ENCODE measurements at regions not wholly inside any gene's neighbourhood (a gene's known extent, or its start where the extent isn't known, plus 50 kb on each side); places are given as distances from the start of the nearest gene placed in this dataset.

DNA sequence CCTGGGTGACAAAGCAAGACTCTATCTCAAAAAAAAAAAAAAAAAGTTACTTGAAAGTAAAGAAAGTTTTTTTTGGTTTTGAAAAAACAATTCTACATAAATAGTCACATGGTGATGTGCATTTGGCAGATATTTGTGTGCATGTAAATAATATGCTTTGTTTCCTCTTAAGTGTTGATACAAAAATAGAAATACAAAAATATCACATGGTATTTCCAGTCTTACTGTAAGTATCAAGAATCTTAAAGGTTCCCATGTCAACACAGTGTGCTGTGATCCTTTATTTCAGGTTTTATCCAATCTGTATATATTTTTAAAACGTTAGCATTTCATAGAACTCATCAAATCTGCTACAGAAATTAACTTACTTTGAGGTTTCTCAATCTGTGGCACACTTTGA lies 521.9 kb downstream of the TLE4 start:
- H3K9me2 ChIP-seq (replicated peaks; ENCODE audit: low read depth, low read length) = no peaks in the 10 kb centered on the region
- H3F3A ChIP-seq (ENCODE audit: low read depth) = no peaks in the 10 kb centered on the region
- H3K9me3 ChIP-seq (ENCODE audit: insufficient read depth, low read depth, low read length) = no peaks in the 10 kb centered on the region
- H3K4me3 ChIP-seq (ENCODE audit: low read length, poor library complexity, severe bottlenecking) = no peak overlapping the region
- TF ChIP-seq EZH2phosphoT487 (IDR thresholded peaks at IDR 0.05; ENCODE audit: borderline replicate concordance) = no peak
- TF ChIP-seq, protein P1, sequence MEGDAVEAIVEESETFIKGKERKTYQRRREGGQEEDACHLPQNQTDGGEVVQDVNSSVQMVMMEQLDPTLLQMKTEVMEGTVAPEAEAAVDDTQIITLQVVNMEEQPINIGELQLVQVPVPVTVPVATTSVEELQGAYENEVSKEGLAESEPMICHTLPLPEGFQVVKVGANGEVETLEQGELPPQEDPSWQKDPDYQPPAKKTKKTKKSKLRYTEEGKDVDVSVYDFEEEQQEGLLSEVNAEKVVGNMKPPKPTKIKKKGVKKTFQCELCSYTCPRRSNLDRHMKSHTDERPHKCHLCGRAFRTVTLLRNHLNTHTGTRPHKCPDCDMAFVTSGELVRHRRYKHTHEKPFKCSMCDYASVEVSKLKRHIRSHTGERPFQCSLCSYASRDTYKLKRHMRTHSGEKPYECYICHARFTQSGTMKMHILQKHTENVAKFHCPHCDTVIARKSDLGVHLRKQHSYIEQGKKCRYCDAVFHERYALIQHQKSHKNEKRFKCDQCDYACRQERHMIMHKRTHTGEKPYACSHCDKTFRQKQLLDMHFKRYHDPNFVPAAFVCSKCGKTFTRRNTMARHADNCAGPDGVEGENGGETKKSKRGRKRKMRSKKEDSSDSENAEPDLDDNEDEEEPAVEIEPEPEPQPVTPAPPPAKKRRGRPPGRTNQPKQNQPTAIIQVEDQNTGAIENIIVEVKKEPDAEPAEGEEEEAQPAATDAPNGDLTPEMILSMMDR (conservative IDR thresholded peaks at IDR 0.05; ENCODE audit: low read length) = no peak
- no peak overlapping the region for H3K4me2 ChIP-seq (ENCODE audit: low read depth, low read length, poor library complexity, severe bottlenecking)
- no peaks in the 10 kb centered on the region for H4K20me1 ChIP-seq (ENCODE audit: insufficient read depth, low read length, poor library complexity, severe bottlenecking)
- H3K36me3 ChIP-seq (ENCODE audit: insufficient read depth, low read length) = no peaks in the 10 kb centered on the region
- H2AFZ ChIP-seq (ENCODE audit: low read length) = no peak overlapping the region
- H3K27me3 ChIP-seq (ENCODE audit: insufficient read depth, low read length, poor library complexity, severe bottlenecking) = no peaks in the 10 kb centered on the region
- no peaks in the 10 kb centered on the region for H3K4me1 ChIP-seq (ENCODE audit: insufficient read depth, low read length, poor library complexity, severe bottlenecking)
- H3K9ac ChIP-seq (ENCODE audit: low read depth, low read length, poor library complexity, severe bottlenecking) = no peak overlapping the region
- H3K79me2 ChIP-seq (ENCODE audit: insufficient read depth, low read length) = no peaks in the 10 kb centered on the region

DNA sequence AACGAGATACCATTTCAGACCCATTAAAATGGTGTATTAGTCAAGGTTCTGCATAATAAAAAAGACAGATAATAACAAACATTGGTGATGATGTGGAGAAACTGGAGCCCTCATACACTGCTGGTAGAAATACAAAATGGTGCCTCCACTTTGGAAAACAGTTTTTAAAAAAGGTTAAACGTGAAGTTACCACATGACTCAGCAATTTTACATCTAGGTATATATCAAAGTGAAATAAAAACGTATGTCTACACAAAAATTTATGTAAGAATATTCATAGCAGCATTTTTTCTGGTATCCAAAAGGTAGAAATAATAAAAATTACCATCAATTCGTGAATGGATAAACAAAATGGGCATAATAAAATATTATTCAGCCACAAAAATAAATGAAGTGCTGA lies 519.8 kb downstream of the TLE4 start:
- H3F3A ChIP-seq (ENCODE audit: low read depth) = no peaks in the 10 kb centered on the region
- no peaks in the 10 kb centered on the region for H3K36me3 ChIP-seq (ENCODE audit: insufficient read depth, low read length)
- H4K20me1 ChIP-seq (ENCODE audit: insufficient read depth, low read length, poor library complexity, severe bottlenecking) = no peaks in the 10 kb centered on the region
- no peak overlapping the region for H3K4me2 ChIP-seq (ENCODE audit: low read depth, low read length, poor library complexity, severe bottlenecking)
- H3K4me1 ChIP-seq (ENCODE audit: insufficient read depth, low read length, poor library complexity, severe bottlenecking) = peaks cover 17% of the 10 kb centered on the region
- TF ChIP-seq, protein P1 (conservative IDR thresholded peaks at IDR 0.05; ENCODE audit: low read length) = no peak
- TF ChIP-seq EZH2phosphoT487 (IDR thresholded peaks at IDR 0.05; ENCODE audit: borderline replicate concordance) = no peak
- no peaks in the 10 kb centered on the region for H3K9me3 ChIP-seq (ENCODE audit: insufficient read depth, low read depth, low read length)
- H2AFZ ChIP-seq (ENCODE audit: low read length) = no peak overlapping the region
- no peaks in the 10 kb centered on the region for H3K79me2 ChIP-seq (ENCODE audit: insufficient read depth, low read length)
- no peak overlapping the region for H3K9ac ChIP-seq (ENCODE audit: low read depth, low read length, poor library complexity, severe bottlenecking)
- H3K27me3 ChIP-seq (ENCODE audit: insufficient read depth, low read length, poor library complexity, severe bottlenecking) = no peaks in the 10 kb centered on the region
- no peaks in the 10 kb centered on the region for H3K9me2 ChIP-seq (replicated peaks; ENCODE audit: low read depth, low read length)
- no peak overlapping the region for H3K4me3 ChIP-seq (ENCODE audit: low read length, poor library complexity, severe bottlenecking)

- no peaks in the 10 kb centered on the region for H3K9me3 ChIP-seq (ENCODE audit: insufficient read depth, low read depth, low read length)
- no peak overlapping the region for H3K9ac ChIP-seq (ENCODE audit: low read depth, low read length, poor library complexity, severe bottlenecking)
- no peaks in the 10 kb centered on the region for H3K9me2 ChIP-seq (replicated peaks; ENCODE audit: low read depth, low read length)
- no peak overlapping the region for H3K4me3 ChIP-seq (ENCODE audit: low read length, poor library complexity, severe bottlenecking)
- TF ChIP-seq, protein P1 (conservative IDR thresholded peaks at IDR 0.05; ENCODE audit: low read length) = no peak
- TF ChIP-seq EZH2phosphoT487 (IDR thresholded peaks at IDR 0.05; ENCODE audit: borderline replicate concordance) = no peak
- H2AFZ ChIP-seq (ENCODE audit: low read length) = no peak overlapping the region
- peaks cover 23% of the 10 kb centered on the region for H3K4me1 ChIP-seq (ENCODE audit: insufficient read depth, low read length, poor library complexity, severe bottlenecking)
- no peaks in the 10 kb centered on the region for H3F3A ChIP-seq (ENCODE audit: low read depth)
- H3K27me3 ChIP-seq (ENCODE audit: insufficient read depth, low read length, poor library complexity, severe bottlenecking) = no peaks in the 10 kb centered on the region
- no peaks in the 10 kb centered on the region for H3K79me2 ChIP-seq (ENCODE audit: insufficient read depth, low read length)
- no peaks in the 10 kb centered on the region for H4K20me1 ChIP-seq (ENCODE audit: insufficient read depth, low read length, poor library complexity, severe bottlenecking)
- no peaks in the 10 kb centered on the region for H3K36me3 ChIP-seq (ENCODE audit: insufficient read depth, low read length)
- H3K4me2 ChIP-seq (ENCODE audit: low read depth, low read length, poor library complexity, severe bottlenecking) = no peak overlapping the region
Observed at GRCh38 chr9:80090317-80090716, 518.6 kb downstream of the TLE4 start.

All from Loucy (cell line).